HG03521 (cell line): ENCODE measurements at regions not wholly inside any gene's neighbourhood (a gene's known extent, or its start where the extent isn't known, plus 50 kb on each side); places are given as distances from the start of the nearest gene placed in this dataset.

Experiments used
- ATAC-seq: cut with Tn5 transposase; IDR thresholded peaks from one replicate; pipeline ENCODE4 v1.9.1; 2021; ENCODE audit warnings: mild to moderate bottlenecking, moderate library complexity; ENCODE audit not compliant: unreplicated experiment

DNA sequence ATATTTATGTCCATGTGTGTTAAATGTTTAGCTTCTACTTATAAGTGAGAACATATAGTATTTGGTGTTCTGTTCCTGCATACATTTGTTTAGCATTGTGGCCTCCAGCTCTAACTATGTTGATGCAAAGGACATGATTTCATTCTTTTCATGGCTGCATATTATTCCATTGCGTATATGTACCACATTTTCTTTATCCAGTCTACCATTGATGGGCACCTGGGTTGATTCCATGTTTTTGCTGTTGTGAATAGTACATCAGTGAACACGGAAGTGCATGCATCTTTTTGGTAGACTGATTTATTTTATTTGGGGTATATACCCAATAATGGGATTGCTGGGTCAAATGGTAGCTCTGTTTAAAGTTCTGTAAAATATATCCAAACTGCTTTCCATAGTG, 359.0 kb downstream of the SLCO4C1 start:
- no peak for ATAC-seq

- no peak for ATAC-seq
Measured at GRCh38 chr5:101935086-101935485, 361.0 kb downstream of the SLCO4C1 start.

DNA sequence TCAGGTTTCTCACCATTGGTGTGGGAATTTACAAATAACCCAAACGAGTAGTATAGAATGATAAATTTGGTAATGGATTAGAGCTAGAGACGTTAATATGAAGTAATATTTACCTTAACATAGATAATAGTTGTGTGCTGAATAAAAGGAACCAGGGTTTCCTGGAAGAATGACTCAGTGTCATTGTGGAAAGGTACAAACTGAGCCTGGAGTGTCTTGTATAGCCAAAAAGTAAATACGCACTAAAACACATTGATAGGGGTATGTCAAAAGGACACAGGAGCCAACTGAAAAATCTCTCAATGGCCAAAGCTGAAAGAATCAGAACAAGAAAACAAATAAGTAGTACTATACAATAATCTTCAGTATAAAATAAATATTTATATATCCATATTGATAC, 363.5 kb downstream of the SLCO4C1 start:
- ATAC-seq = no peak

DNA sequence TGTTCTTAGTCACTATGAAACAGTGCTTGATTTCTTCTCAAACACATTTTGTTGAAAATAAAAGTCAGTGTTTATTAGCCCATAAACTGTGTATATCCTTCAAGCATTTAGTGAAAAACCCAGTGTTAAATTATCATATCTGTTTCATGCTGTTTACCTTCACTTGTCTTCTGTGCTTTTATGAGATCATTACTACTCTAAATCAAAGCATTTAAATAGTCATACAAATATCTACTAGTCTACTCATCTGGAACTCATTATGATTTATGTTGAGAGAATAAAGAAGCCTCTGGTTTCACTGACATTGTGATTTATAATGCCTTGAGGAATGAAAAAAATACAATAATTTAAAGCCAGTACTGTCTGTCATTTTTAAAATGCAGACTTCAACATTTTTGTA, 366.5 kb downstream of the SLCO4C1 start:
- ATAC-seq = no peak

DNA sequence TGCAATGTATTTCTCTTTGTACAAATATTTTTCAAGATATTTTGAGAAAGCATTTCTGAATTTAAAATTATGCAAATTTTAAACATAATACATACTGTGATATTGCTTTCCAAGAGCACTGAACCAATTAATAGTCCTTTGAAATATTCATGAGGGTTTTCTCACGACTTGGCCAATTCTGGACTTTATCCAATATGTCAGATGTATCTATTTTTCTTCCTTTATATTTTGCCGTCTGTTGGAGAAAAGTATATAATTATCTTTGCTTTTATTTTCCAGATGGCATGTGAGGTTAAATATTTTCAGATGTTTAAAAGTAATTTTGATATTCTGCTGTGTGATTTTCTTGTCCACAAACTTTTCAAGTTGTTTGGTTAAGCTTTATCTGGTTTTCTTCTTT, 378.9 kb downstream of the SLCO4C1 start:
- no peak for ATAC-seq

GRCh38 chr5:101915554-101915953, 380.5 kb downstream of the SLCO4C1 start:
- ATAC-seq = no peak

DNA sequence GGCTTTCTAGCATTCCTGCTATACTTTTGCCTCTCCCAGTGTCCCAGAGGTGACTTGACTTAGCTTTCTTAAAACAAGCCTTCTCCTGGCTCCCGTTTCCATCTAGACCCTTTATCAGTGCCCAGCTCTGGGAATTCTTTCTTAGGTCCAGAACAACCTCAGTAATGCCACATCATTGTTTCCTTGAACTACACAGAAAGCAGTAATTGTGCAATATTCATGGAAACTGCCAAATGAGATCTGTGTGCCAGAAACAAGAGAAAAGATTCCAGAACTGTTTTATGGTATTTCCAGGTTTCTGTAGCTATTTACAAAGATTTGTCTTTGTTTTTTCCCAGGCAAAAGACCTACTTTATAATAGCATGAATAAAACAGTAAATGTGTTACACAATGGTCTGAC, 391.3 kb downstream of the SLCO4C1 start:
- no peak for ATAC-seq

DNA sequence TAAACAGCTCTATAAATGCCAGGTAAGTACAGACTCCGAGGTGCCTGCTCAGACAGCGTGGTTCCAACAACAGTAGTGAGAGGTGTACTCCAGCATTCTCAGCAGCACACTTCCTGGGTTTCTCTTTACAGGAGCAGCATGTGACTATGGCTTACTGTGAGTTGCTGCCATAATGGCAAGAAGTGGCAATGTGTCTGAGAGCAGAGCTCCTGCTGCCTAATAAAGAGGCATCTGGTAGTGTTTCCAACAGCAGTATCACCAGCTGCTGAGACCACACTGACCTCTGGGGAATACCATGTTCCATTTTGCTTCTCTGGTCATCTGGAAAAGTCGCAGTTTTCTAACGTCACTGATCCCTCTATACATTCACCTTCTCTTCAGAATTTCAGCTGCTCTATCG, 398.2 kb downstream of the SLCO4C1 start:
- ATAC-seq = no peak

GRCh38 chr5:101894985-101895384, 401.1 kb downstream of the SLCO4C1 start:
- ATAC-seq = no peak

- no peak for ATAC-seq
Measured at GRCh38 chr5:101878190-101878589, 417.9 kb downstream of the SLCO4C1 start.

GRCh38 chr5:101877451-101877850, 418.6 kb downstream of the SLCO4C1 start:
- no peak for ATAC-seq

DNA sequence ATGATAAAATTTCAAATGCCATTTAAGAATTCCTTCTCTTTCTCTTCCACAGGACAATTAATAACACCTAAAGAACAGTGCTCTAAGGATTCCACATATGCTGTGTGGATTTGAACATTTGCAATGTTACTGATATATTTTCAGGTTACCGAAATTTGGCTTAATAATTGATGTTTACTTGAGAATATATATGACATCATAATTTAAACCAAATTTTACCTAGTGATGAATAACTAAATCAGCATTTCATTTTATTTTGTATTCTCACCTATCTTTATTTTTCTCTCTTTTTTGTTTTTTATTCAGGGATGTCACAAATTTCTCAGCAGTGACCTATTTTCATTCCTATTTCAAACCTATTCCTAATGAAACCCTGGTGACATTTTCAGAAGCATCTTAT, 429.6 kb downstream of the SLCO4C1 start:
- no peak for ATAC-seq

- no peak for ATAC-seq
Measured at GRCh38 chr5:101860563-101860962, 435.5 kb downstream of the SLCO4C1 start.

DNA sequence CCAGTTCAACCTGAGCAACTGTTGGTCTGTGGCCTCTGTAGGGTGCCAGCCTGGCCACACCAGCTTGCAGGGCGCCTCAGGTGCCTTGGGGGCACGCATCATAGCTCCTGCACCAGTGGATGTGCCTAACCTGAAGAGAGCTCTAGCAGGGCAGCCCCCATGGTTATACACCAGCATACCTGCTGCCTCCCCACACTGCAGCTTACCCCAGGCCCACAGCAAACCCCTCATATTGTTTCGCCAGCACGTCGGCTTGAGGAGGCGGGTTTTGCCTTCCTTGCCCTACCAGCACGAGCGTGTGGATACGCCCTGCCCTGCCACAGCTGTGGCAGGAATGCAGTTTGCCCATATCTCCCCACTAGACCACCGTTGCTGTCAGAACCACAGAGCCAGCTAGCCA, 435.9 kb downstream of the SLCO4C1 start:
- no peak for ATAC-seq

DNA sequence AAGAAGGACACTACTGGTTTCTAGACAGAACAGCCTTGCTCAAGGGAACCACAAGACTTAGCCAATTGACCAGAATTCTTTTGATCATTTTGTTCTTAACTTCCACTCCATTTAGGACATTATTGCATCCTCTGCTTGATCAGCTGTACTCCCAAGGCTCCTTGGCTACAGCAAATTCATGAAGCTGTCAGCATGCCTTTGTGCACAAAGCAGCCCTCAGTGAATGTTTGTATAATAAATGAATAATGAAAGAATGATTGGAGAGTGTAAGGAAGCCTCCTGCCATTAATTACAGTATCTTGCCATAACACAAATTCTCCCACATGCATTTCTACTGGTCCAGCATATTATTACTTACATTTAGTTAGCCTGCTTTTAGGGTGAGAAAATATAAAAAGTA, 449.6 kb downstream of the SLCO4C1 start:
- no peak for ATAC-seq

DNA sequence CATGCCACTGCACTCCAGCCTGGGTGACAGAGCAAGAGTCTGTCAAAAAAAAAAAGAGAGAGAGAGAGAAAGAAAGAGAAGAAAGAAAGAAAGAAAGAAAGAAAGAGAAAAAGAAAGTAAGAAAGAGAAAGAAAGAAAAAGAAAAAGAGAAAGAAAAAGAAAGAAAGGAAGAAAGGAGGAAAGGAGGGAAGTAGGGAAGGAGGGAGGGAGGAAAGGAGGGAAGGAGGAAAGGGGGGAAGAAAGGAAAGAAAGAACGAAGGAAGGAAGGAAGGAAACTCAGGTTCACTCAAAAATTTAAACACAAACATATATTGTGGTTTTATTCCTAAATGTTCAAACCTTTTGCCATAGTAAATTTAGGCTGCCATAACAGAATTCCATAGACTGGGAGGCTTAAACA, 453.0 kb downstream of the SLCO4C1 start:
- ATAC-seq = no peak

DNA sequence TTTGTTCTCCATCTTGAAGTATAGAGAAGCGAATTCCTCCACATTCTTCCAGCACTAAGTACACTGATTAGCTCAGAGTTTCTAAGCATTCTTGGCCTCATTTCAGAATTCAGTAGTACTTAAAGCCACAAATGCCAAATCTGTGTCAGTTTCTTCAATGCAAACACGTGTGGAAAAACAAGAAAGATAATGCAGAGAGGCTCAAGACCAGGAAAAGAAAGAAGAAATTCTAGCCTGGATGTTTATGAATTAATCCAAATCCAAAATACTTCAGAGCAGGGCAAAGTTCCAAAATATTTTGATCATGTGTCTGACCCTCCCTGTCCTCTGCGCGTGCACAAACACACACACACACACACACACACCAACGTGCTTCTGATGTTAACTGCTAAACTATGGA, 457.6 kb downstream of the SLCO4C1 start:
- ATAC-seq = no peak

- no peak for ATAC-seq
Measured at GRCh38 chr5:101829255-101829654, 466.8 kb downstream of the SLCO4C1 start.

GRCh38 chr5:101811466-101811865, 484.6 kb downstream of the SLCO4C1 start:
- no peak for ATAC-seq

- ATAC-seq = no peak
Measured at GRCh38 chr5:101806410-101806809, 489.7 kb downstream of the SLCO4C1 start.

DNA sequence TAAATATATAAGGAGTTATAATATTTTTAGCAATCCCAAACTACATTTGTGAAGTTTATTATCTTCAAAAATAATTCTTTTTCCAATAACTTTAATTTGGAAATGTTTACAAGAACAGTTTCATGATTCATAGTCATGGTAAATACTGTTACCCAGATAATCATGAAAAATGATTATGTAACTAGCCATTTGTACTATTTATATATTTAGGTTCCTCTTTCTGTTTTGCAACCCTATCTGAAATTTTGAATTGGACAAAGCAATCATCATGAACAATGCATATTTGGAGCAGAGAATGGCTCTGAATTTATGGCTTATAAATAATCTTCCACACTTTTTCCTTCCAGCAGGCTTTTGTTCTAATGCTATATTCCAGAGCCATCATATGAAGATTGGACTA, 499.7 kb downstream of the SLCO4C1 start:
- ATAC-seq = no peak

GRCh38 chr5:101788797-101789196, 507.3 kb downstream of the SLCO4C1 start:
- ATAC-seq = no peak

DNA sequence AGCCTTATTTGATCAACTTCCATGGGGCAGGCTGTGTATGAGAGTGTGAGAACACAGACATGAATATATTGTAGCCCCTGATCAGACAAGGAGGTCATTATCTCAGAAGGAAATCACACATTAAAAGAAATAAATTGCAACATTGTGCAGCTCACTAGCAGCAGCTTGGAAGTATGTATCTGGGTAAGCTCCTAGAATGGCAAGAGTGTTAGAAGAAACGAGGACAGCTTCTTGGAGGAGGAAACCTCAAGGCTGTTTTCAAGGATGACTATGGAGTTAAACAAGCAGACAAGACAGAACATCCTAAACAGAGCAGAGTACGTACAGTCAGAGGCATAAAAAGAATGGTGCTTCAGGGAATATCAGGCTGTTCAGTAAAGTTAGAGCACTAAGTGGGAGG, 511.0 kb downstream of the SLCO4C1 start:
- no peak for ATAC-seq
